GM23338 (cell line): ENCODE measurements at regions not wholly inside any gene's neighbourhood (a gene's known extent, or its start where the extent isn't known, plus 50 kb on each side); places are given as distances from the start of the nearest gene placed in this dataset.

ENCODE experiments used
- ATAC-seq: fragments of 200-7000 bp; cut with Tn5 transposase; 3 replicates; pipeline ENCODE4 v1.9.1; 2020
- DNase-seq: peaks from one replicate; pipeline ENCODE4 v3.0.0-alpha.2; 2015; ENCODE audit warnings: low spot score
- H2AFZ ChIP-seq: fragments of 200-600 bp; sonication (generic); 2 replicates; pipeline ENCODE4 v1.8.0; 2016; ENCODE audit warnings: antibody characterized with exemption, mild to moderate bottlenecking, moderate library complexity
- H3F3A ChIP-seq: fragments of 200-600 bp; sonication (generic); replicated peaks from 2 replicates; pipeline ENCODE4 v1.8.0; 2017; ENCODE audit warnings: antibody characterized with exemption, mixed run types, low read depth
- H3K27ac ChIP-seq: fragments of 200-600 bp; sonication (generic); 2 replicates; pipeline ENCODE4 v1.6.1; 2016; ENCODE audit warnings: low read depth
- H3K27me3 ChIP-seq: fragments of 200-600 bp; sonication (generic); 2 replicates; pipeline ENCODE4 v1.8.0; 2016; ENCODE audit warnings: mild to moderate bottlenecking, mixed run types, moderate library complexity; ENCODE audit not compliant: insufficient read depth
- H3K36me3 ChIP-seq: fragments of 200-600 bp; sonication (generic); 2 replicates; pipeline ENCODE4 v1.8.0; 2016; ENCODE audit warnings: mild to moderate bottlenecking; ENCODE audit not compliant: insufficient read depth
- H3K4me1 ChIP-seq: fragments of 200-600 bp; sonication (generic); 2 replicates; pipeline ENCODE4 v1.8.0; 2016; ENCODE audit warnings: mild to moderate bottlenecking, moderate library complexity; ENCODE audit not compliant: insufficient read depth
- H3K4me2 ChIP-seq: fragments of 200-600 bp; sonication (generic); 2 replicates; pipeline ENCODE4 v1.7.1; 2017; ENCODE audit warnings: mixed run types
- H3K4me3 ChIP-seq: fragments of 200-600 bp; sonication (generic); 2 replicates; pipeline ENCODE4 v1.6.1; 2016; ENCODE audit warnings: mixed run types
- H3K79me2 ChIP-seq: fragments of 200-600 bp; sonication (generic); replicated peaks from 2 replicates; pipeline ENCODE4 v1.8.0; 2017; ENCODE audit warnings: mild to moderate bottlenecking; ENCODE audit not compliant: insufficient read depth
- H3K9me2 ChIP-seq: fragments of 200-600 bp; sonication (generic); 2 replicates; pipeline ENCODE4 v1.8.0; 2017; ENCODE audit not compliant: insufficient read depth
- H4K20me1 ChIP-seq: fragments of 200-600 bp; sonication (generic); replicated peaks from 2 replicates; pipeline ENCODE4 v1.8.0; 2017; ENCODE audit warnings: mild to moderate bottlenecking; ENCODE audit not compliant: insufficient read depth
- H3K27ac Mint-ChIP-seq: 2 replicates; pipeline ENCODE4 v1.8.0; 2020; ENCODE audit warnings: inconsistent platforms, mild to moderate bottlenecking, moderate library complexity, mixed read lengths
- H3K27me3 Mint-ChIP-seq: 3 replicates; pipeline ENCODE4 v1.8.0; 2022; ENCODE audit warnings: low read depth, mild to moderate bottlenecking, moderate library complexity, mixed read lengths, inconsistent platforms; ENCODE audit not compliant: insufficient read depth, poor library complexity
- H3K36me3 Mint-ChIP-seq: 3 replicates; pipeline ENCODE4 v1.8.0; 2021; ENCODE audit warnings: low read depth, mild to moderate bottlenecking, inconsistent platforms, moderate library complexity, mixed read lengths
- H3K4me1 Mint-ChIP-seq: 3 replicates; pipeline ENCODE4 v1.8.0; 2020; ENCODE audit warnings: mild to moderate bottlenecking, inconsistent platforms, mixed read lengths
- H3K4me3 Mint-ChIP-seq: 3 replicates; pipeline ENCODE4 v1.8.0; 2021; ENCODE audit warnings: moderate library complexity, mild to moderate bottlenecking, inconsistent platforms, mixed read lengths
- H3K9me3 Mint-ChIP-seq: 3 replicates; pipeline ENCODE4 v1.8.0; 2020; ENCODE audit warnings: moderate library complexity, mild to moderate bottlenecking, inconsistent platforms, mixed read lengths
- CREB1 ChIP-seq: fragments of 250-450 bp; sonication (Bioruptor Pico); IDR thresholded peaks from 2 replicates; pipeline ENCODE4 v1.5.0; 2020; ENCODE audit warnings: low read depth, mild to moderate bottlenecking, moderate library complexity
- CTCF ChIP-seq, 2 experiments: fragments of 200-600 bp in 1 of 2; sonication (generic) in 1 of 2; conservative IDR thresholded peaks; 2 replicates each; pipeline versions ENCODE4 v1.5.1 to v1.6.1; 2016 to 2017; ENCODE audit warnings: antibody characterized with exemption in 2 of 2, low read depth in 2 of 2, mild to moderate bottlenecking in 2 of 2, moderate library complexity in 1 of 2
- EZH2 ChIP-seq: fragments of 200-600 bp; sonication (generic); IDR thresholded peaks from one replicate; pipeline ENCODE4 v1.8.0; 2017; ENCODE audit warnings: antibody characterized with exemption, mild to moderate bottlenecking, low read depth; ENCODE audit not compliant: unreplicated experiment
- EZH2phosphoT487 ChIP-seq: fragments of 200-600 bp; sonication (generic); IDR thresholded peaks from one replicate; pipeline ENCODE4 v1.8.1; 2018; ENCODE audit warnings: antibody characterized with exemption; ENCODE audit not compliant: unreplicated experiment
- JUNB ChIP-seq: IDR thresholded peaks from one replicate; pipeline ENCODE4 v1.6.1; 2016; ENCODE audit warnings: antibody characterized with exemption; ENCODE audit not compliant: unreplicated experiment
- NANOG ChIP-seq: IDR thresholded peaks from 2 replicates; pipeline ENCODE4 v1.6.1; 2016; ENCODE audit warnings: antibody characterized with exemption, borderline replicate concordance
- STAT1 ChIP-seq: IDR thresholded peaks from one replicate; pipeline ENCODE4 v1.6.1; 2016; ENCODE audit warnings: antibody characterized with exemption; ENCODE audit not compliant: unreplicated experiment
- ZNF114 ChIP-seq: fragments of 250-450 bp; sonication (Bioruptor Pico); IDR thresholded peaks from 2 replicates; pipeline ENCODE4 v1.5.0; 2020; ENCODE audit warnings: mild to moderate bottlenecking, moderate library complexity
- ZNF462 ChIP-seq: fragments of 250-450 bp; sonication (Bioruptor Pico); IDR thresholded peaks from 2 replicates; pipeline ENCODE4 v1.5.0; 2020; ENCODE audit warnings: mild to moderate bottlenecking, moderate library complexity
- TF ChIP-seq, protein P1 (sequence below): IDR thresholded peaks from one replicate; pipeline ENCODE4 v1.6.1; 2018; ENCODE audit warnings: antibody characterized with exemption; ENCODE audit not compliant: unreplicated experiment

GRCh38 chr4:3834663-3835521 lies 68.7 kb downstream of the ADRA2C start:
- H3K4me1 ChIP-seq = peaks cover 12% of the 10 kb centered on the region
- H3K27me3 Mint-ChIP-seq = peaks cover 33% of the 10 kb centered on the region
- H3K79me2 ChIP-seq = no peaks in the 10 kb centered on the region
- H2AFZ ChIP-seq = peak overlapping the region; percentile 84; the same call in 1 of the 2 replicates
- DNase-seq = no peak
- H3K4me3 Mint-ChIP-seq = no peak overlapping the region; the same call in 2 of the 3 replicates
- H3F3A ChIP-seq = no peaks in the 10 kb centered on the region
- H3K27me3 ChIP-seq = no peaks in the 10 kb centered on the region
- peaks cover 3% of the 10 kb centered on the region; the same call in 1 of the 3 replicates for H3K9me3 Mint-ChIP-seq
- no peaks in the 10 kb centered on the region for H4K20me1 ChIP-seq
- H3K4me2 ChIP-seq = no peak overlapping the region
- H3K4me3 ChIP-seq = no peak overlapping the region
- H3K27ac ChIP-seq = no peak overlapping the region
- H3K4me1 Mint-ChIP-seq = peaks cover 41% of the 10 kb centered on the region
- no peaks in the 10 kb centered on the region for H3K36me3 ChIP-seq
- no peak overlapping the region for H3K27ac Mint-ChIP-seq
- TF ChIP-seq ZNF462 (CRISPR knock-in tag) = no peak
- TF ChIP-seq, protein P1, sequence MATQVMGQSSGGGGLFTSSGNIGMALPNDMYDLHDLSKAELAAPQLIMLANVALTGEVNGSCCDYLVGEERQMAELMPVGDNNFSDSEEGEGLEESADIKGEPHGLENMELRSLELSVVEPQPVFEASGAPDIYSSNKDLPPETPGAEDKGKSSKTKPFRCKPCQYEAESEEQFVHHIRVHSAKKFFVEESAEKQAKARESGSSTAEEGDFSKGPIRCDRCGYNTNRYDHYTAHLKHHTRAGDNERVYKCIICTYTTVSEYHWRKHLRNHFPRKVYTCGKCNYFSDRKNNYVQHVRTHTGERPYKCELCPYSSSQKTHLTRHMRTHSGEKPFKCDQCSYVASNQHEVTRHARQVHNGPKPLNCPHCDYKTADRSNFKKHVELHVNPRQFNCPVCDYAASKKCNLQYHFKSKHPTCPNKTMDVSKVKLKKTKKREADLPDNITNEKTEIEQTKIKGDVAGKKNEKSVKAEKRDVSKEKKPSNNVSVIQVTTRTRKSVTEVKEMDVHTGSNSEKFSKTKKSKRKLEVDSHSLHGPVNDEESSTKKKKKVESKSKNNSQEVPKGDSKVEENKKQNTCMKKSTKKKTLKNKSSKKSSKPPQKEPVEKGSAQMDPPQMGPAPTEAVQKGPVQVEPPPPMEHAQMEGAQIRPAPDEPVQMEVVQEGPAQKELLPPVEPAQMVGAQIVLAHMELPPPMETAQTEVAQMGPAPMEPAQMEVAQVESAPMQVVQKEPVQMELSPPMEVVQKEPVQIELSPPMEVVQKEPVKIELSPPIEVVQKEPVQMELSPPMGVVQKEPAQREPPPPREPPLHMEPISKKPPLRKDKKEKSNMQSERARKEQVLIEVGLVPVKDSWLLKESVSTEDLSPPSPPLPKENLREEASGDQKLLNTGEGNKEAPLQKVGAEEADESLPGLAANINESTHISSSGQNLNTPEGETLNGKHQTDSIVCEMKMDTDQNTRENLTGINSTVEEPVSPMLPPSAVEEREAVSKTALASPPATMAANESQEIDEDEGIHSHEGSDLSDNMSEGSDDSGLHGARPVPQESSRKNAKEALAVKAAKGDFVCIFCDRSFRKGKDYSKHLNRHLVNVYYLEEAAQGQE = no peak
- TF ChIP-seq EZH2phosphoT487 = no peak
- no peak for TF ChIP-seq STAT1
- TF ChIP-seq CREB1 (CRISPR knock-in tag) = no peak
- TF ChIP-seq JUNB = no peak
- TF ChIP-seq NANOG = no peak
- TF ChIP-seq EZH2 = no peak
- no peak for TF ChIP-seq ZNF114 (CRISPR knock-in tag)
- TF ChIP-seq CTCF (conservative IDR thresholded peaks at IDR 0.05; ENCODE audit: low read depth in 2 of 2) = no peak
- no peaks in the 10 kb centered on the region for H3K36me3 Mint-ChIP-seq
- H3K9me2 ChIP-seq = no peaks in the 10 kb centered on the region
- ATAC-seq = no peak
